ENCODE measurements at regions not wholly inside any gene's neighbourhood (a gene's known extent, or its start where the extent isn't known, plus 50 kb on each side); places are given as distances from the start of the nearest gene placed in this dataset.

DNA sequence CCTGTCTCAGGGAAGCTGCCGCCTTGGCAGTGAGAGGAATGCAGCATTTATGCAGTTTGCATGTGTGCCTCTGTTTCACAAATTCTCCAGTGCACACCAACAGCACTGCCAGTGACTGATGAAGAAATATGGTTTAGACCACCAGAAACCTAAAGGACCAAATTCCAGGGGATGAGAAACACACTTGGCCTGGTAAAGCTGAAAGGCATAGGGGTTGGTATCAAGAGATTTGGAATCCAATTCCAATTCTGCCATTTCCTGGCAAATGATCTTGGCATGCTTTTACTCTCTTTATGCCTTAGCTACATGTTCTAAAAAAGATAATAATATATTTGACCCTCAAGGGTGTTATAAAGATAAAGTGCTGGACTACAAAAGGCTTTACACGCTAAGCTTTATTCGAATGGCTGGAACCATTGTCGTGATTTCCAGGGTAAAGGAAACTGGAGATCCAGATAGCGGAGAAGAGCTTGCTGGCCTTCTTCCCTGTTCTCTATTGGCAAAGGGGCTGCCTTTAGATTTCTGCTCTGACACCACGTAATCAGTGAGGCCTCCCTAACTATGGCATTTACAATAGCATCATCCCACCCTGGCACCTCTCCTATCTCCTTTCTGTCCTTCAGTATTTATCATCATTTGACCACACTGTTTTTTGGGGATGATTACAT lies 359.8 kb upstream of the ASIC2 start:
- ATAC-seq (ENCODE audit: poor library complexity) (no peak), DNase-seq (no peak)
- intact Hi-C loops (cut with DNase I) = no loop called here

GRCh38 chr17:33653399-33653788 lies 360.3 kb upstream of the ASIC2 start:
- ATAC-seq (ENCODE audit: poor library complexity) (no peak), DNase-seq (no peak)
- intact Hi-C loops (cut with DNase I) = no loop called here

GRCh38 chr17:33657181-33657580 lies 364.1 kb upstream of the ASIC2 start:
- DNase-seq = no peak
- ATAC-seq (ENCODE audit: poor library complexity) = no peak
- intact Hi-C loops (cut with DNase I) = no loop called here

GRCh38 chr17:33661975-33662374 lies 368.9 kb upstream of the ASIC2 start:
- intact Hi-C loops (cut with DNase I) = no loop called here
- no peak for ATAC-seq (ENCODE audit: poor library complexity)

DNA sequence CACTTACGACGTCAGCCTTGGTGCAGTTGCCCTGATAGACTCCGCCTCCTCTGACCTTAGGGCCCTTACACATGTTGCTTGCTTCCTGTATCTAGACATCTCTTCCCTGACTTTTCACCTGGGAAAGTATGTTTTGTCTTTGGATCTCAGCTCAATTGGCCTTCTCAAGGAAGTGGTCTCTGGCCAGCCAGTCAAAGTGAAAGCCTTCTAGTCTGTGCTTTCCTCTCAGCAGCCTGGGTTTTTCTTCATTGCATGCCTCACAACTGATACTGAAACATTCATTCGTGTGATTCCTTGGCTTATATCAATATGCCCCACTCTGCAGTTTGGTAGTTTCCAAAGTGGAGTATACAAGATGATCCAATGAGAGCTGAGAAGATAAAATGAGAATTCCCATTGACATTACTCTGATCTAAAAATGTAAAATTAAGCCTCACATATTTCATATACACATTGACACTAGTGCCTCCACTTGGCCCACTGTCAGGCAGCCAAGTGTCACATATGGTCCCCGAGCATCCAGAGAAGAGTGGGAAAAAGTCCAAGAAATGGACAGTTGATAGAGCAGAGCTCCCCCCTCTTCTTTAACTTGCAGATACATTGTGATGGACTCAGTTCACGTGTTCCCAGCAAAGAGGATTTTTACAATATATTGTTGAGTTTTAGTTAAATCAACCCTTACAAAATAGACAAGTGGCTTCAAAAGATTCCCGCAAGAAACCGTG lies 371.2 kb upstream of the ASIC2 start:
- intact Hi-C loops (cut with DNase I) = no loop called here
- DNase-seq (no peak), ATAC-seq (ENCODE audit: poor library complexity) (no peak)

More at GRCh38 chr17:33661975-33662374, 368.9 kb upstream of the ASIC2 start:
- no peak for DNase-seq

DNA sequence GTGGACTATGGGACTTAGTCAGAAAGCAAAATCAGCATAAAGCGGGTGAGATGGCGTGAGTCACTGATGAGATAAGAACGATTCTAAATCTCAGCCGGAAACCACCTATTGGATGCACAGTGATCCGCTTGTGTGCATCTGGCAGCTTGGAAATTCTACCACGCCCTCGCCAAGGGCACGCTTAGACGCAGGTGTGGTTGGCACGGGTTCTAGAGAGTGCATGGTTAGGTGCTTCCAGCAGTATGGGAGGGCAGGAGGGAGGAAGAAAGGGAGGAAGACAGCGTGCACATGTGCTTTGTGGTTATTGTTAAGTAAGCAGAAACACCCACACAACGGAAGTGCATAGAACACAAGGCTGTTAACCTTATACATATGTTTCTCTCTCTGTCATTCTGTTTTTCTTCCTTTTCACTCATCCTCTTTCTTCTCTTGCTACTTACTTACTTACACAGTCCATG lies 374.0 kb upstream of the ASIC2 start:
- DNase-seq (no peak), ATAC-seq (ENCODE audit: poor library complexity) (no peak)
- intact Hi-C loops (cut with DNase I) = no loop called here

- intact Hi-C loops (cut with DNase I) = no loop called here
- ATAC-seq (ENCODE audit: poor library complexity) (peak; percentile 65), DNase-seq (no peak)
Measured at GRCh38 chr17:33667671-33668070, 374.6 kb upstream of the ASIC2 start.

DNA sequence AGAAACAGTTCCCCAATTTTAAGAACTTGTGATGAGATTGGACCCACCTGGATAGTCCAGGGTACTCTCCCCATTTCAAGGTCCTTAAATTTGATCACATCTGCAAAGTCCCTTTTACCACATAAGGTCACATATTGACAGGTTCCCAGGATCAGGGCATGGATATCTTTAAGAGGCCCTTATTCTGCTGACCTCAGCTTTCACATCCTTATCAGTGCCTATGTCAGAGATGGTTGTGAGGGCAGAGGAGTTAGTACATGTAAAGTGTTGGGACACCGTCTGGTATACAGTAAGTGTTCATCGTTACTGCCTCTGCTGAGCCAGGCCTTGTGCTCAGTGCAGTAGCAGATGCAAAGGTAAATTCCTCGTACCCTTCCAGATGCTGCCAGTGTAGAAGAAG lies 375.4 kb upstream of the ASIC2 start:
- no peak for ATAC-seq (ENCODE audit: poor library complexity)

DNA sequence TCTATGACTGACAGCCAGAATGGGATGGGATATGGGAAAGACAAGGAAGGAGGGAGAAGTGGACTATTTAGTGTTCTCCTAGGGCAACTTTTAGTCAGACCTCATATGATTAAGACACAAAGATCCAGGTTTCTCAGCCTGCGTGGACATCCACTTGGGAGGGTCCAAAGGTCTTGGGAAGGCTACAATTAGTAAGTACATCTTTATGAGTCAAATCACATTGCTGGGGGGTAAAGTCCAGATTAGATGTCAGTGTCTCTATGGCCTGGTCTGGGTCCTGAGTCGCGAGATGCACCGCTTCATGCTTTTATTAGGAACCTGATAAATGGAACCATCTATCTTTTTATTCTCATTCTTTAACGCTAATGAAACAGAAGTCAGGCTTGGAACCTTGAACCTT lies 378.4 kb upstream of the ASIC2 start:
- intact Hi-C loops (cut with DNase I) = loop anchor here (5.0 to 10.0 kb wide), 2 partner anchors 149 to 637 kb away; no protein-coding TSS in a partner anchor
- no peak for DNase-seq
- no peak for ATAC-seq (ENCODE audit: poor library complexity)

More for the DNA sequence above, 375.4 kb upstream of the ASIC2 start:
- DNase-seq = no peak
- intact Hi-C loops (cut with DNase I) = no loop called here

DNA sequence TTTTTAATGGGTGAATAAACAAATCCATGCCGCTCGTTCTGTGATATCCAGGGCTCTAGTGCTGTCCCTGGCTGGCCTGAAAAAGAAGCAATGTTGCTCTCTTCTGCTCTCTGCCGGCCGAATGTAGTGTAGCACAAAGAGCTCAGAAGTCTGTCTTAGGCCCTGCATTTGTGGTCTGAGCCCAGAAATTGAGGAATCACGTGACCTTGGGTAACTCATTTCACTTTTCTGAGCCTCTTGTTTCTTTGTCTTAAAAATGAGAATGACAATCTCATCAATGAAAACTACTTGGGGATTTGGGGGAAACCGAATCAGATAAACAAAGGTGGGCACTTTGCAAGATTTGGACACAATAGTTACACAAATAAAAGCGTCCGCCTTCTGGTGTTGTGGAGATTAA lies 381.6 kb upstream of the ASIC2 start:
- DNase-seq (peak; percentile 69), ATAC-seq (ENCODE audit: poor library complexity) (peak; percentile 93)
- intact Hi-C loops (cut with DNase I) = loop anchor here (5.0 to 10.0 kb wide), 2 partner anchors 152 to 640 kb away; no protein-coding TSS in a partner anchor

DNA sequence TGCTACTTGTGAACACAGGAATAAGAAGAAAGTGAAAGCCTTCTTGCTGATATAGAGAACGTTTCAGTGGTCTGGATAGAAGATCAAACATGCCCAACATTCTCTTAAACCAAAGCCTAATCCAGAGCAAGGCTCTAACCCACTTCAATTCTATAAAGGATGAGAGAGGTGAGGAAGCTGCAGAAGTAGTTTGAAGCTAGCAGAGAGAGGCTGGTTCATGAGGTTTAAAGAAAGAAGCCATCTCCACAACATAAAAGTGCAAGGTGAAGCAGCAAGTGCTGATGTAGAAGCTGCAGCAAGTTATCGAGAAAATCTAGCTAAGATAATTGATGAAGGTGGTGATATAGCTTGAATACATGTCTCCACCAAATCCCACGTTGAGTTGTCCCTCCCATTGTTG lies 383.3 kb upstream of the ASIC2 start:
- intact Hi-C loops (cut with DNase I) = loop anchor here (10.0 kb wide), 1 partner anchor 642 kb away; no protein-coding TSS in a partner anchor
- ATAC-seq (ENCODE audit: poor library complexity) = no peak
- no peak for DNase-seq

- intact Hi-C loops (cut with DNase I) = loop anchor here (10.0 kb wide), 1 partner anchor 645 kb away; no protein-coding TSS in a partner anchor
- ATAC-seq (ENCODE audit: poor library complexity) (no peak), DNase-seq (no peak)
Measured at GRCh38 chr17:33679595-33679994, 386.5 kb upstream of the ASIC2 start.

DNA sequence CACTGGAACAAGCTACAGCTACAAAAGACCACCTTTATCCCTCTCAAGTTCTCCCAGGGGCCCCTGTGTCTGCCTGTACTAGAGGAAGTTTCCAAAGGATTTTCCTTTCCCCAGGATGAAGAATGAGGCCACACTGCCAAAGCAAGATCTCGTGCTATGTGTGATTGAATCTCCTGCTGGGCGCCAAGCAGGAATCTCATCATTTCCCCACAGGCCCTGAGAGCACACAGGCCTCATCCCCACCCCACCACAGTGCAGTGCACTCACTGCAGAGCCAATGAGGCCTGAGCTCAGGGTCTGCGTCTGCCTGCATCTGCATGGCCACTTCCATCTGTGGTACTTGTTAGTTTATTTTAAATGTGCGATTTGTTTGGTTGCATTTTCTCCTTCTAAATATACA lies 387.4 kb upstream of the ASIC2 start:
- intact Hi-C loops (cut with DNase I) = no loop called here
- ATAC-seq (ENCODE audit: poor library complexity) (no peak), DNase-seq (no peak)

DNA sequence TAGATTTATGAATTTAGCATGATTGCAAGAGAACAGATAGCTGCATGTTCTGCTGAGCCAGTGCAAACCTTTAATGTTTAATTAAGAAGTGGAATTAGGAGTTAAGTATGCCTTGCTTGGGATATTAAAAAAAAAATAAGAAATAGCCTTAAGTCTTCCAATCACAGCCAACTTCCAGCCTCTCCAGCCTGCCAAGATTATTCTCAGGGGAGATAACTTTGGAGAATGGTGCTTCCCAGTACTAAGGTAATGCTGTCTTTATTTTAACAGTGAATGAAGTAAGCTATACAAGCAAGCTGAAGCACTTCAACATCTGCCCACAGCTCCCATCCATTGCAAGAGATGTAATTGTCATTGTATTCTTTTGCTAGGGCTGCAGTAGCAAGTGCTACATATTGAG lies 389.5 kb upstream of the ASIC2 start:
- ATAC-seq (ENCODE audit: poor library complexity) (no peak), DNase-seq (no peak)
- intact Hi-C loops (cut with DNase I) = no loop called here

- DNase-seq (no peak), ATAC-seq (ENCODE audit: poor library complexity) (no peak)
- intact Hi-C loops (cut with DNase I) = no loop called here
Measured at GRCh38 chr17:33684735-33685134, 391.6 kb upstream of the ASIC2 start.

DNA sequence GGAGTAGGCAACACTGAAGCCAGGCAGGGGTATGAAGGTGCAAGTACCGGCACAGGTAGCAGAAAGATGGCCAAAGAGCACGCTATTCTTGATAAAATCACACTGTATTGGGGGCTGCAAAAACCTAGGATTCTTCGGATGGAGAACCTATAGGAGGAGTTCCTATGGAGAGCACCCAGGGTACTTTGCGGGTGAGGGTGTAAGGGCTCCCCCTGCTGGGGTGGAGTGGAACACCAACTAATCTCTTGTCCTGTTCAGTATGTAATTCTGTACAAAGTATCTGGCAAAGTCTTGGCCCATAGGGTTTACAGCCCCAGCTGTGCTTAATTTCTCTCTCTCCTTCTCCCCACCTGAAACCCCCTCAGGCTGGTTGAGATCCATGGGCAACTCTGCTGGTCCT lies 393.1 kb upstream of the ASIC2 start:
- DNase-seq (no peak), ATAC-seq (ENCODE audit: poor library complexity) (no peak)
- intact Hi-C loops (cut with DNase I) = no loop called here

DNA sequence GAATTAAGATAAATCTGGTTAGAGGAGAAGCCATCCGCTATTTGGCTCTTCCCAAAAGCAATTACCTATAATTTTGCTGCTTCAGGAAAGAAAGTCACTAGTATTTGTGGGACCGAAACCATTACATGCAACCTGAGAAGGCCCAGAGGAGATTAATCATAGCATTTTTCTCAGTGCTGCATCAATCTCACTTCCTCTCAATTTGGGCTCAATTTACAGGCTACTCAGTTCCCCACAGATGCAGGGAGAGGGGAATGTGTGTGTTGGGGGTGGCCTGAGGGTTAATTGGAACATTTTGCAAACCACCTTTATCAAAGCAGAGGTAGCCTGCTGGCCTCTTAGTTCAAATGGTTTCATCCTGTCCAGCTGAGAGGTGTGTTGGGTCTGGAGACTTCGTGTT lies 394.7 kb upstream of the ASIC2 start:
- intact Hi-C loops (cut with DNase I) = no loop called here
- no peak for DNase-seq
- no peak for ATAC-seq (ENCODE audit: poor library complexity)

- DNase-seq (no peak), ATAC-seq (ENCODE audit: poor library complexity) (no peak)
- intact Hi-C loops (cut with DNase I) = no loop called here
Measured at GRCh38 chr17:33688771-33689170, 395.7 kb upstream of the ASIC2 start.

DNA sequence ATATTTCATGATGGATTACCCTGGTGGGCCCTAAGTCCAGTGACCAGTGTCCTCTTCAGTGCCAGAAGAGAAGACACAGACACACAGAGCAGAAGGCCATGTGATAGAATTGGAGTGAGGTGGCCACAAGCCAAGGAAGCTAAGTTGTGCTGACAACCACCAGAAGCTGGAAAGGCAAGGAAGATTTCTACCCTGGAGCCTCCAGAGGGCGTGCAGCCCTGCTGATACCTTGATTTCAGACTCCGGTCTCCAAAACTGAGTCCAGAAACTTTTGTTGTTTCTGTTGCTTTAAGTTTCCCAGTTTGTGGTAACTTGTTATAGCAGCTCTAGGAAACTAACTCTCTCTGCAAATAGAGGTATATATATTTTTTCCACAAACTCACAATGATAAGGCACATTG lies 396.6 kb upstream of the ASIC2 start:
- intact Hi-C loops (cut with DNase I) = no loop called here
- ATAC-seq (ENCODE audit: poor library complexity) (no peak), DNase-seq (no peak)

DNA sequence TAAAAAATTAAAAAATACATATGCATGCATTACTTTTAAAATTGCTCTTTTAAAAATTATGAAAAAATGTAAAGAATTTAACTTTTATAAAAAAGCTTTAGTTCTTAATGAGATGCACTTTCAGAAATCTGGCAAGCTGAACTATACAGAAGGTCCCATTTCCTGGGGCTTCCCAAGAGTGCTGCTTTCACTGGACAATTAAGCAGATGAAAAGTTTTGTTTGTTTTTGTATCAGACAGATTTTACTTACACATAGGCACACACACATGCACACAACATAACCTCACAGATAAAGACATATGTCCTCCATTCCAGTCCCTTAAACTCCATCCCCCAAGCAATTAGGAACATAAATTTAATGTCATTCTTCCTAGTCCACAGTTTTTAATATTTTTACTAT lies 402.3 kb upstream of the ASIC2 start:
- ATAC-seq (ENCODE audit: poor library complexity) (no peak), DNase-seq (no peak)

More for the DNA sequence above, 402.3 kb upstream of the ASIC2 start:
- intact Hi-C loops (cut with DNase I) = no loop called here

Measured in Right ventricle myocardium superior (tissue), 1 donor.